GM18505 (cell line): ENCODE measurements at regions not wholly inside any gene's neighbourhood (a gene's known extent, or its start where the extent isn't known, plus 50 kb on each side); places are given as distances from the start of the nearest gene placed in this dataset.

ENCODE experiments used
- ATAC-seq: cut with Tn5 transposase; IDR thresholded peaks from one replicate; pipeline ENCODE4 v1.9.1; 2021; ENCODE audit not compliant: unreplicated experiment
- POLR2A ChIP-seq: IDR thresholded peaks from 4 replicates; pipeline ENCODE4 v1.6.1; 2011; ENCODE audit warnings: borderline replicate concordance; ENCODE audit not compliant: insufficient read depth, insufficient read length; ENCODE audit errors: extremely low read depth

- no peak for TF ChIP-seq POLR2A
- ATAC-seq, result no peak
These were observed 224.6 kb upstream of the PPARGC1A start for GRCh38 chr4:24114444-24114843.

GRCh38 chr4:24112466-24112865, 222.6 kb upstream of the PPARGC1A start:
- no peak for TF ChIP-seq POLR2A
- no peak for ATAC-seq

- no peak for TF ChIP-seq POLR2A
- ATAC-seq, result no peak
These were observed 218.7 kb upstream of the PPARGC1A start for GRCh38 chr4:24108567-24108966.

GRCh38 chr4:24105327-24106038, 215.6 kb upstream of the PPARGC1A start:
- ATAC-seq, result no peak

GRCh38 chr4:24104158-24104565, 214.3 kb upstream of the PPARGC1A start:
- no peak for ATAC-seq
- no peak for TF ChIP-seq POLR2A

More at GRCh38 chr4:24105327-24106038, 215.6 kb upstream of the PPARGC1A start:
- TF ChIP-seq POLR2A, result no peak

GRCh38 chr4:24103434-24104157, 213.7 kb upstream of the PPARGC1A start:
- no peak for TF ChIP-seq POLR2A
- ATAC-seq, result no peak

- no peak for TF ChIP-seq POLR2A
- ATAC-seq, result no peak
These were observed 212.8 kb upstream of the PPARGC1A start for GRCh38 chr4:24102621-24103020.

GRCh38 chr4:24096603-24097002, 206.8 kb upstream of the PPARGC1A start:
- TF ChIP-seq POLR2A, result no peak
- no peak for ATAC-seq

GRCh38 chr4:24094726-24095125, 204.9 kb upstream of the PPARGC1A start:
- no peak for TF ChIP-seq POLR2A
- ATAC-seq, result no peak

- ATAC-seq, result no peak
- no peak for TF ChIP-seq POLR2A
These were observed 203.6 kb upstream of the PPARGC1A start for GRCh38 chr4:24093446-24093845.

- no peak for TF ChIP-seq POLR2A
- no peak for ATAC-seq
These were observed 201.9 kb upstream of the PPARGC1A start for GRCh38 chr4:24091639-24092233.

GRCh38 chr4:24089851-24090534, 200.1 kb upstream of the PPARGC1A start:
- no peak for TF ChIP-seq POLR2A
- no peak for ATAC-seq

- TF ChIP-seq POLR2A, result no peak
- ATAC-seq, result no peak
These were observed 191.0 kb upstream of the PPARGC1A start for GRCh38 chr4:24080871-24081270.
